NCI-H2196 (cell line): ENCODE measurements at regions not wholly inside any gene's neighbourhood (a gene's known extent, or its start where the extent isn't known, plus 50 kb on each side); places are given as distances from the start of the nearest gene placed in this dataset.

Source experiments
- DNase-seq: peaks from one replicate; lab custom pipeline; 2025; ENCODE audit not compliant: unreplicated experiment; lab: John Stamatoyannopoulos, UW

DNA sequence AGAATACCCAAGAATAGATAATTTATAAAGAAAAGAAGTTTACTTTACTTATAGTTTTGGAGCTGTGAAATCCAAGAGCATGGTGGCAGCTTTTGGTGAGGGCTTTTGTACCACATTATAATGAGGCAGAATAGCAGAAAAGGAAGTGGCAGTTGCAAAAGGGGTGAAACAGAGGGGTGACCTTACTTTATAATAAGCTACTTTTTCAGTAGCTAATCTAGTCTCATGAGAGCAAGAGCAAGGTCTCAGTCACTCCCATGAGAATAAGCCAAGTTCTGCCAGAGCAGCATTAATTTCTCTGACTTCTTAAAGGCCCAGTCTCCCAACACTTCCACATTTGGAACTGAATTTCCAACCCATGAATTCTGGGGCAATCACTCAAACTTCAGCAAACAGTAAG lies 502.0 kb downstream of the GBA3 start:
- no peak for DNase-seq

DNA sequence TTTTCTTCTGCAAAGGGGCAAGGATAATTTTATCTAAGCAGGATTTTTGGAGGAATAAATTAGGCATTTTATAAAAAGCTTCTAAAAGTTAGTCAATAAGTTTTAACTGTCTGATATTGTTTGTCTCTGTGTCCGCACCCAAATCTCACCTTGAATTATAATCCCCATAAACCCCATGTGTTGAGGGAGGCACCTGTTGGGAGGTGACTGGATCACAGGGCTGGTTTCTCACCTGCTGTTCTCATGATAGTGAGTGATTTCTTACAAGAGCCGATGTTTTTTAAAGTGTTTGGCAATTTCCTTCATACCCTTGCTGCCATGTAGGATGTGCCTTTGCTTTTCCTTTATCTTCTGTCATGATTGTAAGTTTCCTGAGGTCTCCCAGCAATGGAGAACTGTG lies 481.4 kb downstream of the GBA3 start:
- no peak for DNase-seq

DNA sequence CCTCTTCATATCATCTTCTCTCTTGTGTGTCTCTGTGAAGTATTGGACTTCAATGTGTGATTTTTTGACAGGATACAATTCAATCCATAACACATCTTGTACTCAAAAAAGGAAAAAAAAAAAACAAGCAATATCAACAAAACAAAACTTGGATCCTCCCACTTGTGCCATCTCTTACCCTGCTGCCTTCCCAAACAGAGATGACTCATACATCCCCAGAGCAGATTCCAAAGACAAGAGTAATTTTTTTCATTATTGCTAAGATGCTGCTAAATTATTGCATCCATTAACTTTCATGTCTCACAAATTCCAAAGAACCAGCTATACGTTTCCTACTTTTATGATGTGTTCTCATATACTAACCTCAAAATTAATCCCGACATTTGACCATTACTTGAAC lies 479.2 kb downstream of the GBA3 start:
- DNase-seq = no peak

DNA sequence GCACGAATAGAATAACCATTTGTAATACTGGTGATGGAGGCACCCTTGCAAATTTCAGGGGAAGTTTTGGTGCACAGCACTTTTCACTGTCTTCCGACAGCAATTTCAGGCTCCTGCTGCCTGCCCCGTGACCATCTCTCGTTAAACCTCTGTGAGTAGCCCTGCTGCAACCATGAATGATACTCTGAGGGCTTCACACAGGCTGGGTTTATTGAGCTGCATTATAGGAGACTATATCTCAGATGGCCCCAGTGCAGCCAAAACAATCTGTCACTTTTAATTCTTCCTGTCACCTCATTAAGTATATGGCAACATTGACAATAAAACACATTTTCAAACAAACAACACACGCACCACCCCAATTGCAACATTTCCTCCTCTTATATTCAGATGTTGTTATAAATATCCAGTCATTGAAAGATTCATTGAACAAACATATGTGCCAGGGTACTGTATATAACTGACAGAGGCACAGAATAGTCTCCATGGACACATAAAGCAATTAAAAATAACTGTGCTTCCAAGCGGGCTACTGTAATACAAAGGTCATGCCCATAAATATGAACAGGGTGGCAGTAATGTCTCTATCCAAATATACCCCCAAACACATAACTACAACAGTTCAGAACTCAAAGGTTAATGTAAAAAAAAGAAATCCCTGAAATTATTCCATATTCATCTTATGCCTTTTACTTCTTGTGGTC lies 477.0 kb downstream of the GBA3 start:
- DNase-seq = no peak

DNA sequence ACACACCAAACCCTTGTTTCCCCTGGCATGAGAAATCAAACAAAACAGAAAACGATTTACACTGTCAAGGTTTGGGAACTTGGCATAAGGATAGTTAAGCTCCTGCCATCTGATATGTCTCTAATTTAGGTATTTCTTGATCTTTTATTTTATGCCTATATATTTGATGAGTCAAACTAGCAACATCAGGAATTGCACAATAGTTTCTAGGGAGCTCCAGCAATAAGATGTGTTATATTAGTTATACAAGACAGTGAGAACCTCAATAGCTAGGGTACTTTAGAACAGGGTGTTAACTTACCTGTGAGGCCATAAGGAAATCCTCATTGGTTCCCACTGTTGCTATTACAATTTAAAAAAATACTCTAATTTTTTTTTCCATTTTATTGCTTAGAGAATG lies 474.2 kb downstream of the GBA3 start:
- DNase-seq = no peak

DNA sequence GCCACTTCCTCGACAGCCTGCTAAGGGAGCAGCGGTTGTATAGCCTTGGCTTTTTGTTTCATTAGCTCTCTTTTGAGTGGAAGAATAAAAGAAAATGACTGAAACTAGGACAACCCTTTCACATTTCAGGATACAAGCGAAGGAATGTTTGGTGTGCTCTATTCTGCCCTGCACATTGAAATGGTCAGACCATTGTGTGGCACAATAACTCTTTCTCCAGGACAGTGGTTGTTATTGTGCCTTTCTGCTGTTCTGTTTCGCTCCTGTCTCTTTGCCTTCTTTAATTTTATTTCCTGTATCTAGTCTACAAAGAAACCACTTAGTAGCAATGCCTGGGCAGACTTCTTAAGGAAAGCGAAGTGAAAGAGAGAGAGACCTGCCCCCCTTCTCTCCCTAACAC lies 473.7 kb downstream of the GBA3 start:
- no peak for DNase-seq

DNA sequence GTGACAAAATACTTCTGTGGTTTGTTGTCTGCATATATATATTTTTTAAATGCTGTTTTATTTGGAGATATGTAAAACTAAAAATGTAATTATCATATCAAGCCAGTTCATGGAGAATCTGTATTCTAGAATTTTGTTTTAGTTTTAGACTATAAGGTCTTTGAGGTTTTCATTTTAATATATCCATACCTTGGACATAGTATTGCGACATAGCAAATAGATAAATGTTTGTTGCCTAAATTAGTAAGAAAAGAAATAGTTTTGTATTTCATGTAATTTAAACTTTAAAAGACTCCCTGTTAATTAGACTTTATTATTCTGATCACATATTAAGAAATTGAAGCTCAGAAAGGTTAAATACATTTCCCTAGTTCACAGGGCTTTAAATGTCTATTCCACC lies 472.9 kb downstream of the GBA3 start:
- DNase-seq = no peak

DNA sequence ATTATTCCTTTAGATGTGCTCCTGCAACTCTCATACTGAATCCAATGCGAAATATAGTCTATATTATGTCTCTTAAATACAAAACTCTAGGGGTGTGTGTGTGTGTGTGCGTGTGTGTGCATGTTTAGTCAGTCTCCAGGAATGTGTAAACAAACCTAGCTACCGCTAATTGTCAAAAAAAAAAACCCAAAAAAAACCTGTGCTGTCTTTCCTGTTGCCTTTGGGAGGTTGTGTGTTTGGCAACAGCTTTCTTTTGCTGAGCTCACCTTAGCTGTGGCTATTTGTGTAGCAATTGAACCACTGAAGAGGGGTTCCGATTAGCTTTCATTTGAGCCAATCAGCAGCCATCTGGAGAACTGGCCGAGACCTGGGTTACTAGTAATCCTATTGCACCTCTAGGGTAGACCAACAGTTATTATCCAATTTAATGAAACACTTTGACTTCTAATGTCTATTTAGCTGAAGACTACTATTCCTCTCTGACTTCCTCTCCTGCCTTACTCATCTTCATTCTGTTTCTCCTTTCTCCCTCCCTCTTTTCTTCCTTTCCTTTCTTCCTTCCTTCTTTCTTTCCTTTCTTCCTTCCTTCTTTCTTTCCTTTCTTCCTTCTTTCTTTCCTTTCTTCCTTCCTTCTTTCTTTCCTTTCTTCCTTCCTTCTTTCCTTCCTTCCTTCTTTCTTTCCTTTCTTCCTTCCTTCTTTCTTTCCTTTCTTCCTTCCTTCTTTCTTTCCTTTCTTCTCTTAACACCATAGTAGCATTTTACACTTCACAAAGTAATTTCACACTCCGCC lies 471.1 kb downstream of the GBA3 start:
- DNase-seq = no peak

DNA sequence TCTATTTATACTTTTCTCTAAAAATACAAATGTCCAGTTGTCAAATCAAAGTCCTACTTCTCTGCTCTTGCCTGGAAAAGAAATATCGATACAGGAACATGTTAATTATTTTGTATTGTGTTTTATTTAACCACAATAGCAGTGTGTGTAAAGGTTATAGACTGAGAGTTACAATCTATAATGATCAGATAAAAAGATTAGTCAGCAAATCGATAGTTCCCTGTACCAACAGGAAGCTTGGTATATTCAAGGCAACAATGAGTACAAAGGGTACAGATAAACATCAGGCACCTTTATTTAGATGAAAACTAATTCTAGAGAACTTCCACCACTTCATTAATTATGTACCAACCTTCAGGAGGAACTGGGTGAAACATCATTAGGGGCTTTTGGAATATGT lies 469.5 kb downstream of the GBA3 start:
- DNase-seq = no peak

DNA sequence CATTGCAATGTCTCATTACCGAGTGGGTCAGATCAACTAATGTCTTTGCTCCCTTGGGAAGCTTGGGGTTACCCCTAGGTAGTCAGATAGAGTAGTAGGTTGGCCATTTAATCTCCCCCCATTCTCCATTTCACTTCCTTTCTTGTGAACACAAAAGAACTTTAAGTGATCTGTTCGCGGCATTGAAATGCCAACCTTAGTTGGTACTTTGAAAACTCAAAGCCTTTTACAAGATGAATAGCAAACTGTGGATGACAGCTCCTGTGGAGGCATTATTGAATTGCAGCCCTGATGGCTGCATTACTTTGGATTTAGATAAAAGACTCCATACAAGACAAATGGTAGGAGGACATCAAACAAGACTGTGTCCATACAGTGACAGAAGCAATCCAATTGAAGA lies 469.1 kb downstream of the GBA3 start:
- no peak for DNase-seq

DNA sequence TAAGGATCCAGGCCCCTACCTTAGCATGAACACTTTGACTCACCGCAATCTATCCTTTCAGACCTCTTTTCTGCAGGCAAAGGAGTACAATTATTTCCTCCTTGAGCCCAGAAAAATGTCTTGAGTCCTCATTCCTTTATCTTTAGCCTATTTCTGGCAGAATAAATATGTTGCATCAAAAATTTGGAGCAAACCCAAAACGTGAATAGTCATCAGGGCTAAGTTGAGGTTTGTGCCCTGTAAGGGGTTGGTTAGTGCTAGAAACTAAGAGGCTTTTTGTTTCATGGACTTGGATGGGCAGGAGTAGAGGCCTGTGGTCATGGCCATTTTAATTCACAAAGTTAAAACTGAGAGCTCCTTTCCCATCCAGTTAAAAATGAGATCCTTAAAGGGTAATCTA lies 460.3 kb downstream of the GBA3 start:
- DNase-seq = no peak

DNA sequence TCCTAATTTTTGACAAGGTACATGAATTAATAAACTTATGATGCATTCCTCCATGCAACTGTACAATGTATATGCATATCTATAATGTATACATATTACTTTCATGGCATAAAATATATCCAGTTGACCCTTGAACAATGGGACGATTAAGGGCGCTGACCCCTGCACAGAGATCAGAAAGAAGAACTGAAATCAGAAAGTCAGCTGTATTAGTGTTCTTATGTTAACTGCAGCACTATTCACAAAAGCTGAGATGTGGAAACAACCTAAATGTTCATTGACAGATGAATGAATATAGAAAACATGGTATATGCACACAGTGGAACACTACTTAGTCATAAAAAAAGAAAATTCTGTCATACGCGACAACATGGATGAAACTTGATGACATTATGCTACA lies 457.1 kb downstream of the GBA3 start:
- DNase-seq = no peak

DNA sequence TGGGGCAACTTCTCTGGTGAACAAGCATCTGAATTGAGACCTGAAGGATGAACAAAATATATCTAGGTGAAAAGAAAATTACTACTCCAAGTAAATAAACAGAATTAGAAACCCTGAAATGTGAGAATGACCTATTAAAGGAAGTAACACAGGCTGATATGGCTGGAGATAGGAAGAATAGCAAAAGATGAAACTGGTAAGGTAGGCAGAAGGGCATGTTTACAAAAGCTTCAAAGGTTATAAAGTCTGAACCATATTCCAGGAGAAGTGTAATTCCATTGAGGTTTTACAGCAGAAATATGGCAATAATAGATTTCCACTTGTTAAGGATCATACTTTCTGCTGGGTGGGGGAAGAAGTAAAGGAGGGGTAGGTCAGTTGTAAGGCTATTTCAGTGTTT lies 452.0 kb downstream of the GBA3 start:
- no peak for DNase-seq

DNA sequence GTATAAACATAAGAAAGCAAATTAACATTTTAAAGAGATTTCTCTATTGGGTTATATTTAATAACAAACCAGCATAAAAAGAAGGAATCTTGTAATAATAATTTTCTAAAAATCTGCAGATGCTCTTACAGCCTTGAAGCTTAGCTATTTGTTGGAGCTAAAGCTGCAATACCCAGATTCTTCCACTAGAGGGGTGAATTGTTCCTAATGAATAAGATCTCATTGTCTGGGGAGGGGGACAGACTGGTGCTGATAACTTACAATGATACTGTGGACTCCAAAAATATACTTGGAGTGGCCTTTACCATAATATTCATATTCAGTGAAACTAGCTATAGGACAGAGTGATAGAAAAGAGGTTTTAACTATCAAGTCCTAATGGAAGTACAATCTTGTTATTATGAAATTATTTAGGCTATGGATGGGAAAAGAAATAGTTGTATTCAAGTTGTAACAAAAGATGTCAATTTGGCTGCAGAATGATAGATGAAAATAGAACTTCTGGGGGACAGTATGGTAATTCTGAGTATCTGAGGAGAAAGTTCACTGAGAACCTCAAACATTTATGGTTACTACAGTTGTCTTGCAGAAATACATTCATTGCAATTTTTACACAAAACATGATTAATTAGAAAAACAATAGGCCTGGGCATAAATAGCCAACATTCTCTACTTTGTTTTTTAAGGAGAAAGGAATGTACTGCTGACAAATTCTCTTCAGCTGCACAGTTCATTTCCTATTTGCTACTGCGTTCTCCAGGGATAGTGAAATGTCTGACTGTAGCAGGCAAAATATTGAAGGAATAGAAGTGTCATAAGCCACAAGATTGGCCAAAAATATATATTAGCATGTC lies 443.3 kb downstream of the GBA3 start:
- DNase-seq = peak; percentile 53

DNA sequence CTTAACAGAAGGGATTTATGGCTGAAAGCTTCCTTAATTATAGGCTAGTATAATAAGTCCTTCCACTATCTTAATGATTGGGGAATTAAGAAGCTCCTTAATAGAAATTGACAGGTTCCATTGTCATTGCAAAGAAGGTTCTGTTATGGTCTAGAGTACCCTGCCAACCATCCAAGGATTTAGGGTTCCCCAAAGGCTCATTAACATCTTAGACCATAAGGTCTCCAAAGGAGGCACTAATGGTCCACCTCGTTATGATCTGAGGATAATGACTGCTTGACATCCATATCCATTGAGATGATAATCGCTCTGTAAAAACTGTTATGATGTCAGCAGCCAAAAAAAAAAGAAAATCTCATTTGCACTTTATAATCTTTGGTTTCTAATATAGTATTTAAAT lies 441.6 kb downstream of the GBA3 start:
- no peak for DNase-seq

DNA sequence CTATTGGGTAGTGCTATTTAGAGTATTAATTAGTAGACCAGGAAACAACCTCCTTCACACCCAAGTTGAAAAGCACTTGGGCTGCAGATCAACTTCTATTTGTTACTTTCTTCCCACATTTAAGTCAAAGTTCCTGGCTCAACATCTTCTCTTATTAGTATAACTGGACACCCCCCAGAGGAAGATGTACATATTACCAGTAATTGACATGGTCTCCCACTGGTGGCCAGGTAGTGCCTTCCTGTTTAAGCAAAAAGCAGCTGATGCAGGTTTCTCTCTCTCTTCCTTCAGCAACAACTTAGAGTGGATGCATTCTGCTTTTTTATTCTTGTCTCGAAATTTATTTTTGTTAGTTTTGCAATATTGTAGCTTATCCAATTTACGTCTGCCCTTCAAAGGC lies 438.1 kb downstream of the GBA3 start:
- no peak for DNase-seq

DNA sequence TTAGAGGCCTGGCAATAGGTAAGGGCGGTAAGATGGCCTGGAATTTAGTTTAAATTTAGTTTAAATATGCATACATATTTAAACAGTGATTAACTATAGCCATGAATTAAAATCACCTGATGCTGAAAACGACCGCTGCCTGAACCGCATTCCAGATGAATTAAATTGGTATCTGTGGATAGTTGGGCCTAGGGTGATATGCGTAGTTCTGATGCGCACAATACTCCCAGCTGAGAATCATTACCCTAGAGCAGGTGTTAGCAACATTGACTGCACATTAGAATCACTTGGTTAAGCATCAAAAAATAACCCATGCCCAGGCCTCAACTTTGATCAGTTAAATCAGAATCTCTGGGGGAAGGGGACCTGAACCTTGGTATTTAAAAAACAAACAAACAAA lies 432.4 kb downstream of the GBA3 start:
- DNase-seq = no peak

DNA sequence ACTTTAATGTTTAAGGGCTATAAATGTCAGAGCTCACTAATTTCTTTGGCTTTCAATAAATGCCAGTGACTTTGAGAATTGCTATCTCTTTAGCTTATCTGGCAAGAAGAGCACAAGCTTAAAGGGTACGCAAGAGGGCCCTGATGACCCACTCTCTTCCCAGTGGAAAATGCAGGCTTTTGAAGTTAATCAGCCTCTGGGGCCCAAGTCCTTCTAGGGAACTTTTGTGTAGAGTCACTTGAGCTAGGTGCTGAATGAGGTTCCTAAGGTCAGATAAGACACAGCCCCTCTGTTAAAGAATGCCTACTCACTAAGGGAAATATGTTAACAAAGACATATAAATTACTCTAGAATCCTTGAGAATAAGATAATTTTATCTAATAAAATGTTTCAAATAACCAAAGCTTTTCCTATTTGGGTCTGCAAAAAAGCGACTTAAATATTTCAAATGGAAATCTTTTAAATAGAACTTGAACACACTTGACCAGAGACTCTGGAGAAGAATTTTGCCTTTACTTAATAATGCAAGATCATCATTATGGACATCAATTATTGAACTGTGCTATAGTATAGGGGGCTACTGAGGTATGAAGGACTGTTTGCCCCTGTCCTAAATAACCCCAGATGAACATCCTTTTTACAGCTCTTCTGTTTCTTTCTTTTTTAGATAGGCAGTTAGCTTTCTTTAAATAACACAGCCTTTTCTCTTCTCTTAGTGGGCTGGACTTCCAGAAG lies 430.1 kb downstream of the GBA3 start:
- no peak for DNase-seq

DNA sequence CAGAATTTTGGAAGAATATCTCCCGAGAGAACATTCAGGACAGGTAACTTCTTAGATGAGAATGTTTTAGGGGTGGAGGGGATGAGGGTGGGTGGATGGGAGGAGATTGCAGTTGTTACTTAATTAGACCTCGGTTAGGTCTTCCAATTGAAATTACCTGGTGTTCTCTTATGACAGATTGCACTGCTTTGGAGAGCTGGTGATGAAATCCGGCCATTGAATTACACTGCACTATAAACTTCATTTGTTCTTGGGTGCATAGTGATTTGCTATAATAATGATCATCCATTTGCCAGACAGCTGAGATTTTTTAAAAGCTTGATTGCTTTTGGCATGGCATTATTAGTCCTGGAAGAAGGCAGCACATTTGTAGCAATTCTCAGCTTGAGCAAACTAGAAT lies 427.6 kb downstream of the GBA3 start:
- DNase-seq = no peak

DNA sequence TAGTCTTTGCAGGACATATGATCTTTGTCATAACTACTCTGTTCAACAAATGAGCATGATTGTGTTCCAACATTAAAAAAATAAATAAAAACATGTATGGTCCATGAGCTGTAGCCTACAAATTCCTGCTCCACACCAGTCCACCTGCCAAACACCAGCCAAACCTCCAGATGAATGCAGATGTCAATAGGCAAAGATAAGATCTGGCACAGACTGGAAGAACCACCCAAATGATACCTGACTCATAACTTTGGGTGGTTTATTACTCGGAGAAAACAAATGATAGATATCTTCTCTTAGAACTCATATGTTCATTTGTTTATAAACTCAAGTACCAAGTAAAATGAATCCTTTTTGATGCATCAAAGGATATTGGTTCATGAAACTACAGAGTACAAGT lies 425.1 kb downstream of the GBA3 start:
- DNase-seq = no peak

DNA sequence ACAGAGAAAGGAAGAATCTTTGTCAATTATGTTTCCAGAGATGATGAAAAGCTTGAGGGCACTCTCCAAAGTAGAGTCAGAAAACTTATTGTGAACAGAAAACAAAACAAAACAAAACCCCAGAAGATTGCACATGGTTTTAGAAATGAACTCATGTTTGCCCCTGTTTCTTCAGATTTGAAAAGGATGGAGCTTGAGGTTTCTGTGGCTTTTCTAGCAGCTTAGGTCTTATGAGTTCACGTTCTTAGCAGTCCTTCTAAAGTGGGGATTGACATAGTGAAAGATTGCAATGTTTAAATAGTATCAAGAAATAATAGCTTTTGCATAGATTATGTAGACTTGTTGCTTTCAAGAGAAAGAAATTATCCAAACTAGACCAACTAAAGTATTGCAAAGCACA lies 421.8 kb downstream of the GBA3 start:
- no peak for DNase-seq
